Hematopoietic multipotent progenitor cell treated with erythropoietin and hydrocortisone succinate and interleukin-3 and kit ligand, for 4 days (in vitro differentiated cells): ENCODE measurements at regions not wholly inside any gene's neighbourhood (a gene's known extent, or its start where the extent isn't known, plus 50 kb on each side); places are given as distances from the start of the nearest gene placed in this dataset.
"Not testable (repeated sequence)": the region's sequence is repeated elsewhere in the genome, so short reads cannot be mapped to it uniquely, and the experiment has no call there.

Experiments used
- DNase-seq: peaks from one replicate; pipeline ENCODE4 v3.0.0-alpha.2; 2015

DNA sequence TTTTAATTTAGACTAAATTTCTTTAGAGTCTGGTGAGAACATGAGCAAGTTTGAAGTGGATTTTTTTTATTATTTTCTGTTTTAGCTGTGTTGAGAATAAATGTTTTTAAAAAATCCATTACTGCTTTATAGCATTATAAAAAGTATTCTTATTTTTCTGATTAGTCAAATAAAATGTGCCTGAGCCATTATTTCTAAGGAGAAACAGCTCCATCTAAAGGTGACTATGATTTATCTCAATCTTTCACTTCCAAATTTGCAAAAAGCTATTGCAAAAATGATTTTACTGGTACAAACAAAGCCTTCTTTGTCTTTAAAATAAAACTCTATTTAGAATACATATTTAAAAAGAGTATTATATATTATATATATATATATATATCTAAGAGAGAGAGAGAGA is 959.2 kb downstream of the FAM133A start:
- no peak for DNase-seq

- no peak for DNase-seq
These were observed 961.0 kb downstream of the FAM133A start for GRCh38 chrX:94635003-94635402.

GRCh38 chrX:94645726-94646125 is 971.7 kb downstream of the FAM133A start:
- DNase-seq: no peak

DNA sequence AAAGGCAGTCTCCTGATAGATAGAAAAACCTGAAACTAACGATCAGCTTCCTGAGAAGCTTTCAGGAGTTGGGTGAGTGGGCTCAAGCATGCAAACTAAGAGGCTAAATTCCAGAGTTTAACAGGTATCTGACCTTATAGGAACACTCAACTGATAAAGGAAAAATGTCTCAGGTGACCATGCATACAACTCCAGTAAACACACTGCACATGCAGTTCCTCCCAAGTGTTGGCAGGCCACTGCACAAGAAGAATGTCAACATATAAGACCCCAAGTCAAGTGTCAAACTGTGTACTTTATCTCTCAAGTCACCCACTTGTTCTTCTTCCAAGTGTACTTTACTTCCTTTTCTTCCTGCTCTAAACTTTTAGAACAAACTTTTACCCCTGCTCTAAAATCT is 981.2 kb downstream of the FAM133A start:
- no peak for DNase-seq

- DNase-seq: peak; percentile 3
These were observed 988.7 kb downstream of the FAM133A start for GRCh38 chrX:94662689-94663088.

- no peak for DNase-seq
These were observed 1002.3 kb downstream of the FAM133A start for GRCh38 chrX:94676285-94676684.

GRCh38 chrX:94686071-94686470 is 1012.1 kb downstream of the FAM133A start:
- no peak for DNase-seq

GRCh38 chrX:94695910-94696309 is 1021.9 kb downstream of the FAM133A start:
- no peak for DNase-seq

GRCh38 chrX:94704348-94705256 is 1030.6 kb downstream of the FAM133A start:
- not testable (repeated sequence) for DNase-seq

DNA sequence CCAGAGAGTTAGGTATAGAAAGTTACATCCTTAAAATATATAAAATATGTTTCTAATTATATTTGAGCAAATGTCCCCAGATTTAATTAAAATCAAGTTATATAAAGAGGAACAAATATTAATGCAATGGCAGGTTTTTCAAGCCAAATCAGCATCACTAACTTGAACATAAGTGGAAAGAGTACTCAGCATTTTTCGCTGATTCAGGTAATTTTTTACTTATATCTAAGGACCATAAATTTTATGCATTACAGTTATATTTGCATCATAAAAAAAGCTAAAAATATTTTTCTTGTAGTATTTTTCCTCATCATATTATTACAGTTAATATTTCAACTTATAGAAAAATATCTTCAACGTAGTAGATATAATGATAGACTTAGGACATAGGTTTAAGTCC is 1047.4 kb downstream of the FAM133A start:
- DNase-seq: no peak

- no peak for DNase-seq
These were observed 1048.6 kb downstream of the FAM133A start for GRCh38 chrX:94722578-94722977.

DNA sequence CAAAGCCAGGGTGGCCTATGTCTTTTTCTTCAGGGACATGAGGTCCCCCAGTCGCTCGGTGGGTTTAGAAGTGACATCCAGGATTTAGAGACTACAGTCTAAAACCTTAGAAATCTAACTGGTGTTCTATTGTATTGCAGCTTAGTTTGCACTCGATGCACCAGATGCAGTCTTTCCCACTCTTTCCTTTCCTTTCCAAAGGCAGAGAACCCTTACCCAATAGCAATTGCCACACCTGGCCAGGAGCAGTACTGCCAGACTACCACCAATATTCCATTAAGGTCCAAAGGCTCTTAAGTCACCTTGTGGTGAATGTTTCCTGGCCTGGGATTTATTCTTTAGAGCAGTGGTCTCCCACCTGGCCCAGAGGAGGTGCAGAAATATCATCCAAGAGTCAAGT is 1068.8 kb downstream of the FAM133A start:
- no peak for DNase-seq

DNA sequence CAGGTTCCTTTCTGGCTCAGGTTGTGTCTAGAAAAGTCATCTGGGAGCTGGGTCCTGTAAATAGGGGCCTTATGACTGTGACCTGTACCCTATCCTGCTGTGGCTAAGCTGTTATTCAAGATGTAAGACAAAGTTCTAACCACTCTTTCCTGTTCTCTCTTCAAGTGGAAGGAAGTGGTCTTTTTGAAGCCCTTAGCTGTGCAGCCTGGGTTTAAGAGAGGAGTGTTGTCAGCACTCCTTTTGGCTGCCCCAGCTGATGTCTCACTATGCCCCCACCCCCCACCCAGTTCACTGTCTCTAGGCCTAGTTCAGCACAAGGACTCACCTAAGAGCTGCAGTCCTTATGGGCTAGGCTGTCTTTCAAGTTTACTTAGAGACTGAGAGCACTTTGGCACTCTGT is 1069.5 kb downstream of the FAM133A start:
- peak; percentile 74 for DNase-seq

DNA sequence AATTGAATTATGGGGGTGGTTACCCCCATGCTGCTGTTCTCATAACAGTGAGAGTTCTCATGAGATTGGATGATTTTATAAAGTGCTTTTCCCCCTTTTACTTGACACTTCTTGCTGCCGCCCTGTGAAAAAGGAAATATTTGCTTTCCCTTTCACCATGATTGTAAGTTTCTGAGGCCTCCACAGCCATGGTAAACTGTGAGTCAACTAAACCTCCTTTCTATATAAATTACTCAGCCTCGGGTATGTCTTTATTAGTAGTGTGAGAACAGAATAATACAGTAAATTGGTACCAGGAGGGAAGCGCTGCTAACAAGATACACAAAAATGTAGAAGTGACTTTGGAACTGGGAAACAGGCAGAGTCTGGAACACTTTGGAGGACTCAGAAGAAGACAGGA is 1070.8 kb downstream of the FAM133A start:
- DNase-seq: no peak

DNA sequence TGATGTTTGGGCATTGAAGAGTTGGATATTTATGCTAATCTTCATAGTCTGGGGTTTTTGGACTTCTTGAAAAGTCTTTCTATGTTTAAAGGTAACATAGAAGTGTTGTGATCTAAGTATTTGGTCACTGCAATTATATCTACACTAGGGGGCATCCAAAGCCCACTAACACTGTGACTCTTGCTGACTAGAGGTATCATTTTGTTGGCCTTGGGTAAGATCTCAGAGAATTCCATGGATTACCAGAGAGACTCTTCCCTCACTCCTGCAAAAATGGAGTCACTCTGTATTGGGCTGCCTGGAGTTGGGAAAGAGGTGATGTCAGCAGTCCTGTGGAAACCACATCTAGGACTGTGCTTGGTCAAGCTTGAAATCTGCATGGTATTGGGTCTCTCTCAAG is 1077.6 kb downstream of the FAM133A start:
- DNase-seq: peak; percentile 10

GRCh38 chrX:94752434-94753169 is 1078.6 kb downstream of the FAM133A start:
- no peak for DNase-seq

- DNase-seq: no peak
These were observed 1084.1 kb downstream of the FAM133A start for GRCh38 chrX:94758130-94758529.

- no peak for DNase-seq
These were observed 1101.6 kb downstream of the FAM133A start for GRCh38 chrX:94775640-94776039.

DNA sequence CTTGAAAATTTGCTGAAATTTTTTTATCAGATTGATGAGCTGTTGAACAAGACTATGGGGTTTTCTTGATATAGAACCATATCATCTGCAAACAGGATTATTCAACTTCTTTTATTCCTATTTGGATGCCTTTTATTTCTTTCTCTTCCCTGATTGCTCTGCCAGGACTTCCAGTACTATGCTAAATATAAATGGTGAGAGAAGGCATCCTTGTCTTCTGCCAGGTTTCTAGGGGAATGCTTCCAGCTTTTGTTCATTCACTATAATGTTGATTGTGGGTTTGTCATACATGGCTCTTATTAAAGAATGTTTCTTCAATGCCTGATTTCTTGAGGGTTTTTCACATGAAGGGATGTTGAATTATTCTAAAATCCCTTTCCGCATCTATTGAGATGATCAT is 1139.5 kb downstream of the FAM133A start:
- no peak for DNase-seq

DNA sequence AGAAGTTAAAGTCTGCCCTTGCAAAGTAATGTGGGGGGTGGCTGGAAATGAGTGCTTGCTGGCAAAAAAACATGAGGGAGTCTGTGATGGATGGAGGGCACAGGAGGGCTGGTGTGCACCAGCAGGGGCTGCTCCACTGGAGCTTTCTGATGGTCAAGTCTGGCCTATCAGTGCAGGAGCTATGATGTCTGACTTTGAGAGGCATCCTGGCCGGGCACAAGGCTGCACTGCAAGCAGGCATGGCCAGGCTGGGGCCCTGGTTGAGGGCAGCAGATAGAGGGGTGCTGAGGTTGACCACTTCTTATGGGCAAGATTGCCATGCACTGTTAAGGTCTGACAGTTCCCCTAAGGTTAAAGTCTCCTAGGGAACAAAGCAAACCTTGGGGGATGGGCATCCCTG is 1140.2 kb downstream of the FAM133A start:
- no peak for DNase-seq

DNA sequence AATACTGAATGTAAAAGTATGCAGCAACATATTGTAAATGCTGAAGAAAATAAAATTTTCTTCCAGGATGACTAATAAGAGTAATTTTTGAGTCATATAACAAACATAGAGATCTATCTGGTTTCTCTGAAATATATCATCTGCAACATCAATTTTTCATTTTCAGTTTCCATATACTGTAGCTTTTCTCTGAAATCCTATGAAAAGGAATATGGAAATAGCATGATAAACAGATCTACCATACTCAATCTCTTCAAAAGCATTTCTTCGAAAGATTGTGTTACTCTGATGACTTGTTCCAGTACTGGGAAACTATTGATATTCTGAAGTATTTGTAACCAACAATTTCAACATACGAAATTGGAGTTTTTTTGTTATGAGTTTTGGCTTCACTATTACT is 1156.7 kb downstream of the FAM133A start:
- no peak for DNase-seq

- peak; percentile 19 for DNase-seq
These were observed 1157.4 kb downstream of the FAM133A start for GRCh38 chrX:94831364-94831763.

DNA sequence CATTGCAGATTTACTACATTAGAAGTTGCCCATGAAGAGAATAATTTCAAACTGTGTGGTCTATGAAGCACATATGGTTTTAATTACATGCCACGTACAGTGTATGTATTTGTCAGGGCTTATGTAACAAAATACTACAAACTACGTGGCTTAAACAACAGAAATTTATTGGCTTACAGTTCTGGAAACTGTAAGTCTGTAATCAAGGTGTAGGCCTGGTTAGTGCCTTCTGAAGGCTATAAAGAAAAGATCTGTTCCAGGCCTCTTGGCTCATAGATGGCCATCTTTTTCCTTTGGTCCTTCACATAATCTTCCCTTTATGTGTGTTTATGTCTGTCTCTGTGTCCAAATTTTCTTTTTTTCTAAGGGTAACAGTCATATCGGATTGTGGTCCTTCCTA is 1160.2 kb downstream of the FAM133A start:
- DNase-seq: no peak

DNA sequence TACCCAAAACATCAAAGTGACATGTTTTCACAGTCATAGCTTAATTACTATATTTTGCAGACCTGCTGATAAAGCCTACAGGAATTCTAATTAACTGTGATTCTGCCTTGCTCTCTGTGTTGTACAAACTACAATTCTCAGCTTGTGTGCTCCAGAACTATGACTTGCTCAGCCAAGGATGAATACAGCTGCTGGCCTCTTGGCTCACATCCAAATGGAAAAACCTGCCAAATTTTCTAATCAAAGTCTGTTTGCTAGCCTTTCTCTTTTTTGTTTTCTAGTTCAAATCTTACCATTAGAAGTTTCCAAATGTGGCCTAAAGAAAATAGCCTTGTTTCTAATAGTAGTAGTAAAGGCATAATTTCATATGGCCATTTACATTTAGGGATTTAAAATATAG is 1176.8 kb downstream of the FAM133A start:
- no peak for DNase-seq
